Stimulated activated CD8-positive, alpha-beta memory T cell treated with anti-CD3 and anti-CD28 coated beads, Interleukin-7, amount 100 ng/mL, for 24 hours (primary cell): ENCODE measurements at regions not wholly inside any gene's neighbourhood (a gene's known extent, or its start where the extent isn't known, plus 50 kb on each side); places are given as distances from the start of the nearest gene placed in this dataset.

Source experiments
- DNase-seq: peaks from one replicate; pipeline ENCODE4 v3.0.0-alpha.2; 2020; ENCODE audit warnings: low read depth

GRCh38 chr10:4074545-4075407, 289.8 kb upstream of the KLF6 start:
- DNase-seq, result no peak

DNA sequence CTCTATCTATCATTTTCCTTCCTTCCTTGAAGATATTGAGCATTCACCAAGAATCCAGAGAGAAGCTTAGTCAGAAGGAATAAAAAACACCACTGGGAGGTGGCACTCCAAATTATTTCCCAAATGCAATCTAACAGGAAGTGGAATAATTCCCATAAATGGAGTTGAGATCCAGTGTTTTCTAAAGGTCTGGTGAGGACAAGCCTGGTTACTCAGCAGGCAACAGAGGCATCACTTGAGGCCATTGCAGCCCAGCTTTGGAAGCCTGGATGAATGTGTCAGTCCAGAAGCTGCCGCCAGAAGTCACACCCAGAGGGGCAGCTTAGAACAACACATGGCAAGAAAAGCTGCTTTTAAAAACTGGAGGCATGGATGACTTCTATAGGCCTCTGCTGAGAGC, 288.9 kb upstream of the KLF6 start:
- no peak for DNase-seq

DNA sequence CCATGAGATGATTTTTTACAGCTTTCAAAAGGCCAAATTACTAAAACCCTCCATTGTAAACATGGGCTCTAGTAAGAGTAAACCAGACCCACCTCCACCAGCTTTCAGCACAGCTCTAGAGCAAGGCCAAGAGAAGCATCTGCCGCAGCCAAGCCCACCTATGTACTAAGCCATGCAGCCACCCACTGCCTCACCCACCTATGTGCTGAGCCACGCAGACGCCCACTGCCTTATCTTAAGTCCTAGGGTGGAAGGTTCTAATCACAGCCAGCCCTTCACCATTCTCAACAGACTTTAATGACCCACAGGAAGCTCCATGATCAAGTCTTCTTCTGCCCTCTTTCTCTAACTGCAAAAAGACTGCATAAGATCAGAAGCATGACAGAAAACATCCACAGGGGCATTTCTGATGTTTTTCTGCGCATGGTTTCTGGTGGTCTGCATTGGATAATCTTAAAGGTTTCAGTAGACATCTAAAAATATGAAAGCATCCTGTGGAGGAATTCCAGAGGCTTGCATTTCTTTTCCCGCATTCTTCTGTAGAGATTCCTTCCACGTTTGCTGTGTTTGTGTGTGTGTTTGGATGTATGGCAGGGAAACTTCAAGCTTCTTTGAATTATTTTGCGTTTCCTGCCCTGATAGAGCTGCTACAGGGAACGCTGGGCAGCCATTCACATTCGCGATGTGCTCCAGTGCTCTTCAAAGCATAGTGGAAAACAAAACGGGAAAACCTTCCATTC, 286.1 kb upstream of the KLF6 start:
- DNase-seq, result no peak

DNA sequence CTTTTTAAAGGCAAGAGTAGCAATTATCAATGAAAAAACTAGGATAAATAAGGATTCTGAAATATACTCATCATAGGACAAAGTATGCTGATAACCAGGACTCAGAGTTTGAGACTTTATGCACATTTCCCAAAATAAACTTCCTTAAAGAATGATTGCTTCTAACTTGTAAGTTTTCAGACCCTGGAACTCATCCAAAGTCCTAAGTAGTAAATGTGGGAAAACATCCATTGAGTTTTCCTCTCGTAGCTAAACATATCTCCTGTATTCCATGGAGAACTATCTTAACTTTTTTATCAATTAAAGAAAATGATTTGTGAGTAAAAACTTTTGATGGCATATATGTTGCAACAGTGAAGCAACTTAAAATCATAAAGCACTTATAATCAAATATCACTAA, 285.2 kb upstream of the KLF6 start:
- no peak for DNase-seq

- no peak for DNase-seq
Measured at GRCh38 chr10:4069491-4069890, 284.5 kb upstream of the KLF6 start.

DNA sequence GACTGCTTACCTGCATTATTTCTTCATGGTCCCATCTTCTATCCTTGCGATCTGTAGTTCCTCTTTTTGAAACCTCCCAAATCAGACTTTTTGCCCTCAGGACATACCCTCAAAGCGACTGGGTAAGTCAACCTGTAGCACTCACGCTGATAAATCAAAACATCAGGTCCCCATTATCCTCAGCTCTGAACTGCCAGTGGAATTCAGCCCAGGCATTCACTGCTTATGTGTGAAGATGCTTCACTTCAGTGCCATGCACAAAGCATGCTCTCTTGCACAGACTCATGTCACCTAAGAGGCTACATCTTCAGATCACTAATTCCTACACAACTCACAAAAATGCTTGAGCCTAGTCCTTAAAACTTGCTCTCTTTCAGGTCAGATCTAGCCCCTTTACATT, 283.6 kb upstream of the KLF6 start:
- DNase-seq, result no peak

DNA sequence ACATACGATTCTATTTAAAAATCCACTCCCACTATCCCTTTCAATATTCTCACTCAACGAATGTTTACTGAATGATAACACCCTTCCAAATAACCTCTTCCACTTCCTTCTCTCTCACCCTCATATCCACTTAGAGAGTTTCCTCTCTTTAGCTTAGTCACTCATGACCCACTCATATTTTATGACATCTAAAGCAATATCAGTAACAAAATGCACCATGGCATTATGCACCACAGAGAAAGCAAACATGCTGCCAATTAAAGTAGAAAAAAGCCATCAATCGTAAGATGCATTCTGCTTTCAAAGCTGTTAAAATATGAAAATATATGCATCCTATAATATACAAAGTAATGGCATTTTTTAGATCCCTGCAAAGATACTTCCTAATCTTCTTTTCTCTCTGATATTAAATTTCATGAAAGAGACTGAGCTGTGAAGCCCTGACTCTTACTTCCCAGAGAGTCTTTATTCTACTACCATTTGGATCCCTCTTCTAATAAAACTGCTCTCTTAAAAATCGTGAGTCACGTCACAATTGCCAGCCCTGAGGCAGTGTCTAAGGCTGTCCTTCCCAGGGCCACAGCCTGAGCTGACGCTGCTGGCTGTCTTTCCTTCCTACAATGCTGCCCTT, 283.0 kb upstream of the KLF6 start:
- no peak for DNase-seq

- no peak for DNase-seq
Measured at GRCh38 chr10:4067531-4067930, 282.5 kb upstream of the KLF6 start.

DNA sequence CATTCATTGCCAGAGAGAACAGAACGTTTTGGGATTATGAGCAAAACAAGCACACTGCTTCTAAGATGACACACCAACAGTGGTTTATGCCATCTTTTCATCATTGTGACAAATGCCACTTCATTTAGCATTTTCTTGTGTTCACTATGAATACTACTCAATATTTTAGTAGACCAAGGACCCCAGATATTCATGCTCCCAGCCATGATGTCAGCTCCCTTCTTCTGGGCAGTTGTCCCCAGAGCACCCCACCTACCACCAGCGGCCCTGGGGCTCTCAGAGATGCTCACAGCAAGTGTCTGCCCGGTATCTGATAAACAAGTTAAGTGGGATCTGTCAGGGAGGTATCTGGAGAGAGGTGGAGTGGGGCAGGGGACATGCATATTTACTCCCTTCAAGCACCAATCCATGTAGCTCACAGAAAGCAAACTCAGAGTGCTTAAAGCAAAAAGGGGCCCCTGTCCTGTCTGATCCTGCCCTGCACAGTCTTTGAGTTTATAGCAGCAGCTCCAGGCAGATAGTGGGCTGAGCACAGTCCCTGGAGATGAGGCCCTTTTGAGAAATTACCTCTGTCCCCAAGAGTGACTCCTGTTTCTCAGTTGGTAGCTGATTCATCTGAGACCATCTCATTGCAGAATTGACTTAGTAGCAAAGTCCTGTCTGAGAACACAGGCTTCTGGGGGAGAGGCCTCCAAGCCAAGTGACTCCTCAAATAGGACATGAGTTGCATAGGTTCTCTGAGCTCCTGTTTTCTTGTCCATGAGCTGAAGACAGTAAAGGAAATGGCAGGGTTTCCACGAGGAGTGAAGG, 281.8 kb upstream of the KLF6 start:
- no peak for DNase-seq

GRCh38 chr10:4064489-4064888, 279.5 kb upstream of the KLF6 start:
- DNase-seq, result no peak

GRCh38 chr10:4063717-4064116, 278.7 kb upstream of the KLF6 start:
- DNase-seq, result no peak

DNA sequence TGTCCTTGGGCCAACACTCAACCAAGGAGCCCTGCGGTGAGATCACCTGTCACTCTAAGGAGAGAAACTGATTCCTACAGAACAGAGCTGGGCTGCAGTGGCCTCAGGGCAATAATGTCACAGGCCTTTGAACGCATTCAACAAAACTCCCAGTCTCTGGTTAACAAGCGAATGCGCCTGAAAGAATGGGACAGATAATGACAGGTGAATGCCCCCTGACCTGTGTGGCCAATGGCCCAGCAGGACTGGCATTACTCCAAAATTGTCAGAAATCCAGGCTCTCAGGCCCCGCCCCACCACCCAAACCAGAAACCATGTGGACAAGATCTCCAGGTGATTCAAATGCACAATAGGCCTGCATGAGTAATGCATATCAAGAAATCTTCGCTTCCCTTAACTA, 277.7 kb upstream of the KLF6 start:
- no peak for DNase-seq

DNA sequence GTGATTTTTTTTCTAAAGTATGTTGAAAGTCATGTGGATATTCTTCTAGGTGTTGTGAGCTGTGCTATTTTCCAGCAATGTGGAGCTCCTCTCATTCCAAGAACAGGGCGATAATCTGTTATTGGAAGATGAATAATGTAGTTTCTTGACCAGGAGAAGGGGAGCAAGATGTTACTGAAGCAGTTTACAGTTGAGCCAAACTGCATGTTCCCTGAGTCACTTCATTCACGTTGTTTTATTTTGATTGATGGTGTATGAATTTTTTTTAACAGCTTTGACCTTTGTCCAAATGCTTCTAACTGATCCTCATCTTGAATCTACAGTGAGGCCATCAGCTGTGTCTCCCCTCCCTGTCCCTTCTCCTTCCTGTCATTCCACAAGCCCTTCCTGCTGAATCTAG, 277.1 kb upstream of the KLF6 start:
- DNase-seq, result no peak

- no peak for DNase-seq
Measured at GRCh38 chr10:4061441-4061951, 276.5 kb upstream of the KLF6 start.

- DNase-seq, result no peak
Measured at GRCh38 chr10:4059471-4060138, 274.6 kb upstream of the KLF6 start.

DNA sequence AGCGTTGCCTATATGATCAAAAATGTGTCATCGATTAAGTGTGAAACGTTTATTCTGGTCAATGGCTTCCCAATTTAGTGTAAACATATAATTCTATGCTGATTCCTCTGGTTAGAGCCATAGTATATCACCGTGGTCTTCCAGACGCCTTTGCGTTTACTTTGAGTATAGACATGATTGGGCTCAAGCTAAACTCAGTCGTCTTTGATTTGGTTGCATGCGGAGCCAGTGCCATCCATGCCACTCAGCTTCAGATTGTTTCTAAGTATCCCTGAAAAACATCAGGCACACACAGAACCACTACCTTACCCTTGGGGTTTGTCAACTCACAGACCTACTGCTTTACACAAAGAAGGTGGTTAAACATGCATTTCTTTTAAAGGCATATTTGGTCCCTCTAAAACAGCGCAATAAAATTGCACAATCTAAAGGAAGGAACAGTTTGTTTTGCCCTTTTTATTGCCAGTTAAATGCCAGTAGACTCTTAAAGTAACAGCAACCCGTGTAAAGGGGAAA, 273.6 kb upstream of the KLF6 start:
- no peak for DNase-seq

DNA sequence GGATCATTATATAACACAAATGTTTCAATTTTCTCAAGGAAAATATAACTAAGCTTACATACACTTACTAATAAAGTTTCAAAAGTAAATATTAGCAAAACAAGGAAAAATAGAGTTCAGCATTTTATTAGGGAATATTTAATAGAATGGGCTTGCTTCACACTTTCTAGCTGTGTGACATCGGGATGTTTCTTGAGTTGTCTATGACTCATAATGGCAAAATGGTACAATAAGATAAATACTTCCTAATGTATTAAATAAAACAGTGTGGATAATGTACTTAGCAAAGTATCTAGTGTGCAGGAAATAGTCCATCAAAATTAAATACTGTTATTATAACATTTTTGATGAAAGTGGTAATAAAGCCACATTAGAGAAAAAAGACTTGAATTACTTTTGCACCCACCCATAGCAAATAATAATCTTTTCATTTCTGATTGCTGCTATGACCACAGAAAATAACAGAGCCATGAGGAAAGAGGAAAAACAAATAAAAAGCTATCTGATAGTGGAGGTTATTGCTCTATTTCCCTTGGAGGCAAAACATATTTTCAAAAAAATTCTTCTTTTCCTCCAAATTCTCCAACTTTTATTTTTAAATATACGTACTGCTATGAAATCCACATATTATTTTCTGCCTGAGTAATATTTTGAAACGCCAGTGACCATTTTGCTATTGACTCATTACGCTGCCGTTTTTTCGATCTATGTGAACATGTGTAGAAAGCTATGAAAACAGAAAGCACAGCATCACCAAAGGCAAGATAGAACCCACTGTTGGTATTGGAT, 272.9 kb upstream of the KLF6 start:
- DNase-seq, result no peak

DNA sequence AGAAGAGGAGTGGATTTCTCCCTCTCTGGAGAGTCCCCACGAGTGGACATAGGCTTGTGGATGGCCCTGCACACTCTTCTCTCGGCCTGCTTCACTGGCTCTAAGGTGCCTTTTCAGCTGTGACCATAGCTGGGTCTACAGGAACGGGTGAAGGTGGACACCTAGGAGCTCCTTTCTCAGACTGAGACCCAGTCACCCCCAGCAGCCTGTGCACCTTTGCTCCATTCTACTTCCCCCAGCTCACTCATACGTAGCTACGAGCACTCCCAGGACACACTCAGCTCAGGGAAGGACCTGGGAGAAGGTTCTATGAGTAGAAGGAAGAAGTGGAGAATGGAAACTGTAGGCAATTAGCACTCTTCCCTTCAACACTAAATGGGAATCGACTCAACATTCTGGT, 272.0 kb upstream of the KLF6 start:
- DNase-seq, result no peak

DNA sequence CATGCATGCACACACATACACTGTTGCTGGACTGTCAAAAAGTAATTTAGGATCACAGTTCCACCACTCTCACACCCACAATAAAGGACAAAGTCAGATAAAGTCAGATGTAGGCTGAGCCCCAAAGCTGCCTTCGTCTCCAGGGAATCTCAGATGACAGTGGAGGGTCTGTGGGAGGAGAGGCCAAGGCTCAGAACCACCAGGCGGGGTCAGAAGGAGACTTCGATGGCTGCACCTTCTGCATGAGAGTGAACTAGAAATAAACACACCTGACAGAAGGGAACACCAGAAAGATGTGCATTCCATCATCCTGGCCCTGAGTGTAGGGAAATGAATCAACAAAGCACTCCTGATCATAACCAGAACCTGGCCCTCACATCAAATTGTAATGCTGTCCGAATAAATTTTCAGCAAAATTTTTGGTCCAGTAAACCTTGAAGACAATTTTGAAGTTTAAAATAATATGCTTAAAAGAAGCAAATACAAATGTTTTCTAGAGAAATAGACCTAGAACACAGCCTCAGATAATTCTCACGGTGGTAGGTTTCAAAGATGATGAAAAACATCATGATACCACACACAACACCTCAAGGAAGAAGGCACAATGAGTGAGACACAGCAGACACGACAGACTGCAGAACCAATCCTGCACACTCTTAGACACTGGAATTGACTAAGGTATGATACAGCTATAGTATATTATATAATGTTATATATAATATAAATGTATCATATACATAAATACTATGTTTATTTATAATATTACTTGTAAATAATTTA, 269.8 kb upstream of the KLF6 start:
- DNase-seq, result no peak

DNA sequence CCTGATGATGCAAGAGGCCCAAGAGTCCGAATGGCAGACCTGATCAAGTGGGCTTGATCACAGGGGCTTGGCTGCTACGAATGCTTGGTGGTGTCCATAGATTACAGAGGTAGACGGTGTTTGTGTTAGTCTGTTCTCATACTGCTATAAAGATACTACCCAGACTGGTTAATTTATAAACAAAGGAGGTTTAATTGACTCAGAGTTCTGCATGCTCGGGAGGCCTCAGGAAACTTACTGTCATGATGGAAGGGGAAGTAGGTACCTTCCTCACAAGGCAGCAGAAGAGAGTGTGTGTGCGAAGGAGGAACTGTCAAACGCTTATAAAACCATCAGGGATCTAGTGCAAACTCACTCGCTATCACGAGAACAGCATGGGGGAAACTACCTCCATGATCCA, 268.9 kb upstream of the KLF6 start:
- DNase-seq, result no peak
